NOMO-1 treated with dmso at 0.1 percent for 144 hours (cell line): ENCODE measurements at regions not wholly inside any gene's neighbourhood (a gene's known extent, or its start where the extent isn't known, plus 50 kb on each side); places are given as distances from the start of the nearest gene placed in this dataset.

Experiments used
- DNase-seq: peaks from one replicate; lab custom pipeline; 2025; ENCODE audit not compliant: unreplicated experiment; lab: John Stamatoyannopoulos, UW

DNA sequence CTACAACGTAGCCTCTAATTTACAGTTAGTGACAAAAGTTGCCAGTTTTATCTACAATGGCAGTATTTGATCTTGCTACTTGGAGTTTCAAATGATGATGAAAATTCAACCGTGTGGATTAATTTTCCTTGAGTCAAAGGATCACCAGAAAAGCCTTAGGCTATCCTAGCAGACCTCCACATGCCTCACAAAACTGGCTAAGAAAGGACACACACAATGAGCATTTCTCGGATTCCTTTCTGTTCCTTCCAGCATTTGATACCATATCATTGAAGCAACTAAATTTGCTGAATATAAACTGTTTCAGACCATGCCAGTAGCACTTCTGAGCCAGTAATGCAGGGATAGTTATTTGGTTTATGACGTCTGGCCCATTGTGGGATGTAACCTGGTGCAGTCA is 587.4 kb upstream of the MDFIC2 start:
- no peak for DNase-seq

DNA sequence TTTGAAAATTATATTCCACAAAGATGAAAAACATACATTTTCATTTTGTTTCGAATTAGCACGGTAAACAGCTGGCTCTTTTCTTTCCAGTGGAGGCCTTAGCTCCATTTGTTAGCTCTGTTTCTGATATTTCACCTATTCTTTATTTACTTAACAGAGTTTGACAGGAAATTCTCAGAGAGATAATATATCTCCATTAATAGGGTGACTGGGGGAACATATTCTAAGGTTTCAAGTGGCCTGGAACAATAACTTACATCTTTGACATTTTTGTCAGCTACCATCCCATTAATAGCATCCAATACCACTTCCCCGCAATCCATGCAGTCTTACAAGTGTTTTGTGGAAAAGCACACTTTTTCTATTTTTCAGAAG is 577.6 kb upstream of the MDFIC2 start:
- no peak for DNase-seq

DNA sequence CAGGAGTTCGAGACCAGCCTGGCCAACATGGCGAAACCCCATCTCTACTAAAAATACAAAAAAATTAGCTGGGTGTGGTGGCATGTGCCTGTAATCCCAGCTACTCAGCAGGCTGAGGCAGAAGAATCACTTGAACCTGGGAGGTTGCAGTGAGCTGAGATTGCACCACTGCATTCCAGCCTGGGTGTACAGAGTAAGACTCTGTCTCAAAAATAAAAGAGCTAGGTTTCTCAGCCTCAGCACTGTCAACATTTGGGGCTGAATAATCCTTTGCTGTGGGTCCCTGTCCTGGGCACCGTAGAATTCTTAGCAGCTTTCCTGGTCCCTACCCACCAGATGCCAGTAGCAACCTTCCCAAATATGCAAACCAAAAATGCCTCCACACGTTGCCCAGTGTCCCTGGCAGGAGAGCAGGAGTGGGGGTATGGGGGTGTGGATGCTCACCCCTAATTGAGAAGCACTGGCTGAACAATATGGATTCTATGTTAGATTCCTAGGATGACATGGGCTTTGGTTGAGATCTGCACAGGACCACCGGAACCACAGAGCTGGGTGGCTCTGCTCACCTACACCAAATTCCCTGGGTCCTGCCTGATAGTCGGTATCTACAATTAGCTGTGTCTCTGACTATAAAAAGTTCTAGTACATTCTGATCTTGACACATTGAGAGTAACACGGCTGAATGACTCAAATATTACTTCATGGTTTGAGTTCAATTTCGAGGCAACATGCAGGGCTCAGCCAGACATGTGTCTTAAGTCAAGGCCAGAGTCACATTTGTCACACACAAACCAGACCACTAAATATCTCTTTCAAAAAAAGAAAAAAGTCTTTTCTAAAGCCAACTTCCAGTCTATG is 577.0 kb upstream of the MDFIC2 start:
- DNase-seq, result no peak

DNA sequence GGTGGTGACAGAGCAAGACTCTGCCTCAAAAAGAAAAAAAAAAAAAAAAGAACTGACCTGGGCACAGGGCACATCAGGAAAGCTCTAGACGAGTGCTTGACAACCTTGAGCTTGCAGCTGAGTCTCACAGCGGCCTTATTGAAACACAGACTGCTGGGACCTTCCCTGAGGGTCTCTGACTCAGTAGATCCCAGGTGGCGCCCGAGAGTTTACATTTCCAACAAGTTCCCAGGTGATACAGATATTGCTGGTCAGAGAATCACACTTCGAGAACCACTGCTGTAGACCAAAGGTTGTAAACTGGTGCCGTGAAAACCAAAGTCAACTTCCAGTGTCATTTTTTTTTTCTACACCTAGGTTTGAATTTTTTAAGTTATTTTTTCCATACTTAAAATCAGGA is 573.2 kb upstream of the MDFIC2 start:
- DNase-seq, result no peak

DNA sequence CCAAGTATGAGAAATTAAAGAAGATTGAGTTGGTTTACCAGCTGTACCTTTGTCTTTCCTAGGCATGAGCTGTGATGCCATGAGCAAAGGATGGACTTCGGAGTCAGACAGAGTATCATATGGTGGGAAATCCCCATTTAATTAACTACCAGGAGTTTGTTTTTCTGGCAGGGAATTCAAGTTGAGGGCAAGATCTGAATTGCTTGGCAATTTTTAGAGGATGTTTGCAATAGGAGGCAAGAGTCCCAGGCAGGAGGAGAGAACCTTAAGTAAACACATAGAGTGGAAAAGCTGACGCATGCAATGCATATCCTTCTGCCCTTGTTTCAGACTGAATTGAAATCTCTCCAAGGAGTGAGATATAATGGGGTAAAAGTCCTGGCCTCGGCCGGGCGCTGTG is 569.7 kb upstream of the MDFIC2 start:
- no peak for DNase-seq

DNA sequence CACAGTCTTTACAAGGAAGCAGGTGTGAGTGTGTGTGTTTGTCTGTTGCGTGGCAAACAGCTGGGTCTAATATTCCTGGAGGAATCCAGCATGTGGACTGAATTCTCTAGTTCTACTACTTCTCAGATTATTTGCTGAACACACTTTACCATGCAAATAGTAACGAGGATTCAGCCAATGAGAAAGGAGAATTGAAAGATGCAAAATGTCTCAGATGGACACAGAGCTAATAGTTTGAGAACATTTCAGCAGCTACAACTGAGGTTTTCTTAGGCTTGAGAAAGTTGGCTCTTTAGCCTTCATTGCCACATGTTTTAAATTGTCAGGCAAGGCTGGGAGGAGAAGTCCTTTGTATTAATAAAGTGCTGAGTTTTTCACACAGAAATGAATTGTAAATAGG is 568.0 kb upstream of the MDFIC2 start:
- no peak for DNase-seq

DNA sequence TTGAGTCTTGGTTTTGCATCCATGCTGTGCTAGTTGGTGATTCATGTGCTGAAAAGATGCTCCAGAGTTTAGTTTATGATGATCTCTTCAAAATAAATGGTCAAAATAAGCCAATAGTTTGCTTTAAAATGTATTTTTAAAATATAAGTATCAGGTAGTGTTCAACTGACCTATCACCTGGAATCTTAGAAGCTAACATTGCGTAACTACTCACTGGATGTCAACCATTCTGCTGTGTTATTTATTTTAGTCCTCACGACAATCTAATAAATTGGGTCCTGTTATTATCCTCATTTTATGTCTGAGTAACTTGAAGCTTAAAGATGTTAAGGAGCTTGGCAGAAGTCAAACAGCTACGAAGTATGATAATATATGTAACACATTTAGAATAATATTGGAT is 563.7 kb upstream of the MDFIC2 start:
- DNase-seq, result no peak

DNA sequence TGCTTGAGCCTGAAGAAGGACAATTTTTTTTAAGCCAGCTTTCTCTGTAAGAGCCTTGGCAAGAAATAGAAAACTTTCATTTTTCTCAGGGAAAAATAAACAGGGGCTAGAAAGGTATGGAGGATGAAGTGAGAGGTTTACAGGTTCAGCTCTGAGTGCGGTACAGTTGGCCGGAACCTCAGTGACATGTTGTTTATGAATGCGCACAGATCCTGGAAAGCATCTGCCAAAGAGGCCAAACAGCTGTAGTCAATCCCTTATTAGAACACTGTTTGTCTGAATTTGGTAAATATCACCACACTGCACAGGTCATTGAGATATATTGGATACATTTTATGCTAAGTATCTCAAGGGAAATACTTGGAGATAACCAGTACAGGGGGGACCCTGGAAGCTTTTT is 561.8 kb upstream of the MDFIC2 start:
- no peak for DNase-seq

DNA sequence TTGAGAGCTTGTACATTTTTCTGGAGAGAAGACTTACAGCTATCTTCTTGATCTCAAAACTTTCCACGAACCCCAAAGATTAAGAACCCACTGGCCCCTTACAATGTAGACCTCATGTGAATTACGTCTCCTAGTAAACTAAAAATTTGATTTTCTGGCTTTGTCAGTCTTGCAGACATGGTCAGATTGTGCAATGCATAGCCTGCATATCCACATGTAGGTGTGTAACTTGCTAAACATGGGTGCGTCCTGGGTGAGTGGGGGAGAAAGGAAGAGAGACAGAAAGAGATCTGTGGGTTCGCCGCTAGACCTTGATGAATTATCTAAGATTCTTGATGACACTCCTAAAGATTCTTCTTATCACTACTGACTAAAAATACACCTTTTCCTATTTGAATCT is 561.2 kb upstream of the MDFIC2 start:
- no peak for DNase-seq

DNA sequence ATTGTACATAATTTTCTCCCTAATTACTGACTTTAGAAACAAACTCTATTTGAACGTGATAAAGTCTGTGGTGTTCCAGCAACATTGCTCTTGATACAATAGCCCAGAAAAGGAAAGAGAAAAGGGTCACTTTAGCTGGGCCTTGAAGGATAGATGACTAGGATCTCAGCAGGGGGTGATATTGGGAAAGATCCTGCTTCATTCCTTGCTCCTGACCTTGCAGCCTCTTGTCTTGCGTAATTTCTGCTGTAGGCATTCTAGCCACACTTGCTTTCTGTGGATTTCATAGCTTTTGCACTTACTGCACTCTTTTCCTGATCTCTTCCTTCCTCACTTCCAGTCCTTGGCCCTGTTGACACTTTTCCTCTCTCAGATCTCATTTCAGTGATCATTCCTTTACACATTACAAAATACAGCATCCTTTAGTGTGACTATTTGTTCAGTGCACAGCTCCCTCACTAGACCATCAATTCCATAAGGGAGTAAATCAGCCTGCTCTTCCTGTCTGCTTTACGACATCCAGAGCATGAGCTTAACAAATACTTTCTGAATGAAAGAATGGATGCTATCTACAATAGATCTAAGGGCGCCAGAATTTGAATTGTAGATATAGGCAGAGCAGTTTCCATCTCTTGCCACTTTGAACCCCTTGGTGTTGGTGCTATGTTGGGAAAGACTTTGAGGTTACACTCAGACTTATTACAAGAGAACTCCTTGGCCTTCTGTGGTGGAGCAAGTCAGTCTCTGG is 559.6 kb upstream of the MDFIC2 start:
- DNase-seq, result no peak

DNA sequence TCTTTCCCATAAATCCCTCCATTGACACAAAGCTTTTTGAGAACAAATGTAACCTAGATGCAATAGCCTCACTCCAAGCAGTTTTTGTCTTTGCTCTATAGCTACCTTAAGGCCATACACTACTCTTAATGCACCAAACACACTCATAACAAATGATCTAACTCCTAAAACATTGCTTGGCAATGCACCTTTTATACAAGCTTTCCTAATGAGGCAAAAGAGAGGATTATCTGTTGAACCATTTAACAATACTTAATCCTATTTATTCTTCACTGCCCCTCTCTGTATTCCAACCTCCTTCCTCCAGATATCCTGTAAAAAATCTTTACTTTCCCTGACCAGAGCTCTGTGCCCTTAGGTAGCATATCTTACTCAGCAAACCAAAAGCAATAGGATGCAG is 558.1 kb upstream of the MDFIC2 start:
- no peak for DNase-seq

DNA sequence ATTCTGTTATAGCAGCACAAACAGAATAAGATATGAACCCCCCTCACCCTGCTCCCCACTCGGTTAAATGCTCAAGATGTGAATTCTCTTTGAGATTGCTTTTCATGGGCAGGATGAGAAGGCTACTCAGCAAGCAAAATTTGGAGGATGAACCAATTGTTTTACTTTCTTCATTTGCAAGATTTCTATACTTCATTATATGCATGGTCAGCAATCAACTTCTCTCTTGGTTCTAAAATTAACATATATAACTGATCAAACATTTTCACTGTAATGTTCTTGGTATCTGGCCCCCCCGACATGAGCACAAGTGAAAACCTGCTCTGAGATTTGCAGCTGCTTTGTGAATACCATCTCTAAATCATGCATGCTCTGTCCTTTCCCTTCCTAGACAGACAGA is 556.1 kb upstream of the MDFIC2 start:
- DNase-seq, result no peak

DNA sequence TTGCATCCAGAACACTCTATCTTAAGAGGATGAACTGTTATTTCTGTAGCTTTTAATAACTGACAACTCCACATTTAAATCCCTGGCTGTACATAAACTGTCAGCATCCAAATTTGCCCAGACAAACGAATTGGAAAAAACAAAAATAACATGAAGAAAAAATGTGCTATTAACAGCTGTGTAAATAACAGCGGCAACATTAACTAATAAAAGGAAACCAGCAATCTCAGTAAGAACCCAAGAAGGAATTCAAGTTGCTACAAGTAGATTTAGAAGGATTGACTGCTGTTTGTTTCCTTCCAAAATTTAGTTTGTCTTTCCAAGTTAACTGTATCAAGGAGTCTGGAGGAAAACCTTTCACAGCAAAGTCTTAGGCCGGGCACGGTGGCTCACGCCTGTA is 550.6 kb upstream of the MDFIC2 start:
- no peak for DNase-seq

DNA sequence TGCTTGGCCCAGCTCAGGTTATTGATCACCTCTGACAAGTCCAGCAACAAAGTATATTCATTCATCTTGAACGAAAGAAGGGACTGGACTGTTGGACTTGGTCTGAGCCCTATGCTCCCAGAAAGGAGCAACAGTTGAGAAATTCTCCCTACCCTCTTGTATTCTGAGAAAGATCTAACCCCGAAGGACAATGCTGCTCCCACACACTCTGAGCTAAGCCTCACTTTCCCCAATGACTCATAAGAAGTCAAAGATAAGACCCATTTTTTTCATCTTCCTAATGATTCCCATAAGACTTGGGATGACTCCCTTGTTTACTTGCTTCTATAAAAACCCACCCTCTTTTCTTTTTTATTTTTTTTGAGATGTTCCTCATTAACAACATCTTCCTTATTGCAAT is 549.4 kb upstream of the MDFIC2 start:
- DNase-seq, result no peak

DNA sequence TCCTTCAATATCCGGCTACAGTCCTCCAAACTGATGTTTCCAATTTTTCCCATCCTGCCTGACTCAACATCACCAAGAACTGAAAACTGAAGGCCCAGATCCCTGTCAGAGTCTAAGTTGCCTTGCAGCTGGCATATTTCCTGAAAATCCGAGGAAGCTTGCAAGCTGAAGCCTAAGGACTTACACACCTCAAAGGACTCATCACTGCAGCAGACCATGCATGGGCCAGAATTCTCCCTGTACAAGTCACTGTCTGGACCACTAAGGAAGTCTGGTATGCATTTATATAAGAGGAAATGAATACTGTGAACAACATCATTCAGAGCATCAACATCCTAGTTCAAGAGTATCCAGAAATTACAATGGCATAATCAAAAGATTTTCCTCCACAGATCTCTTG is 548.8 kb upstream of the MDFIC2 start:
- no peak for DNase-seq

DNA sequence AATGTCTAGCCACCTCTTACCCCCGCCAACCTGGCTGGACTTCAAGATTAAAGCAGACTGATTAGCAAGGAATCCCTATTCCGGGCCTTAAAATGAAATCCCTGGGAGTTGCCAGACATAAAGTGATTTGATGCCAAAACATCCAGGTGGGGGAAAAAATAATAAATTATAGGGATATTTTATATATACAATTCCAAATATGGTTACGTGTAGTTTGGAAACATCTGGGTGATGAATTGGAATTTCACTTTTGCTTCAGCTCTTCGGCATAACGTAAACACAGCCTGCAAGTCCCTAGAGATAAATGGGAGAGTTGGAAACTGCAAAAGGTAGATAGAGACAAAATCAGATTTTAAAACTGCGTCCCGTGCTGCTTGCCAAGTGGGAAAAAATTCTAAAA is 545.5 kb upstream of the MDFIC2 start:
- DNase-seq, result no peak

DNA sequence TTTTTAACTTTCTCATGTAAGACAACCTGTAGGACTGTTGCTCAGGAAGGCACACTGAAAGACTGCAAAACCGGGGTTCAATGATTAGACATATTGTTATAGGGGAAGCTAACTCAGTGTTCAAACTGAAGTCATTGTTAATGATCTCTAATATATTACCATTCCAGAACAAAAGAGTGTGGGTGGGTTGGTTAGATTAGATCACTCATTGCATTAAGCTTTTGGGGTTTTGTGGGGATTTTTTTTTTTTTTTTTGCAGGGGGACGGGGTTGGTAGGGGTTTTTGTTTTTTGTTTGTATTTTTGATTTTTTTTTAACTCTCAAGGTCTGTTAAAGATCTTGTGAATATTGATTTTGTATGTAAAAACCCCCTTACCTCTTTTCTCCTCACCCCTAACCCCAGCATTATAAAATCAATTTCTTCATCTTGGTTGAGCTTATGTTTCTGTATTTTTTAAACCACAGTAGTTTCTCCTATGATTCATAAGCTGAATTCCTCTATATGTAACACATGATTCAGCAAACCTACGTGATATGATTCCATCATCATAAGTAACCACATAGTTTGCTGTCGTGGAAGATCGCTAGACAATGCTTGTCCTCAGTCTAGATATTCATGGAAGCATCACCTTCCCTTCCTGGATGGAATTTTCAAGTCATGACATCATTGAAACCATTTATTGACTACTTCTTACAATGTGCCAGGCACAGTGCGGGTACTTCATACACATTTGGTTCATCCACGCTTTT is 544.1 kb upstream of the MDFIC2 start:
- DNase-seq, result no peak

DNA sequence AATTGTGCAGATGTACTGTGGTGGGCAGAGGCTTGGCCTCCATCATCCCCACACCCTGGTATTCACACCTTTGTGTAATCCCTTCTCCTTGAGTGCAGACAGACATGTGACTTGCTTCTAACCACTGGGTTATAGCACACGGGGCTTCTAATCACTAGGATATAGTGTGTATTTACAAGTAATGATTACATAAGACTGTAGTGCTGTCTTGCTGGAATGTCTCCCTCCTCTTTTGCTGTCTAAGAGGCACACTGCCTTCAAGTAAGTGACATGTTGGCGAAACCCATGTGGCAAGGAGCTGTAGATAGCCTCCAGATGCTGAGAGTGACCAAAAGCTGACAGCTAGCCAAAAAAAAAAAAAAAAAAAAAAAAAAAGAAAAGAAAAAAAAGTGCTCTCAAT is 542.7 kb upstream of the MDFIC2 start:
- DNase-seq, result no peak

DNA sequence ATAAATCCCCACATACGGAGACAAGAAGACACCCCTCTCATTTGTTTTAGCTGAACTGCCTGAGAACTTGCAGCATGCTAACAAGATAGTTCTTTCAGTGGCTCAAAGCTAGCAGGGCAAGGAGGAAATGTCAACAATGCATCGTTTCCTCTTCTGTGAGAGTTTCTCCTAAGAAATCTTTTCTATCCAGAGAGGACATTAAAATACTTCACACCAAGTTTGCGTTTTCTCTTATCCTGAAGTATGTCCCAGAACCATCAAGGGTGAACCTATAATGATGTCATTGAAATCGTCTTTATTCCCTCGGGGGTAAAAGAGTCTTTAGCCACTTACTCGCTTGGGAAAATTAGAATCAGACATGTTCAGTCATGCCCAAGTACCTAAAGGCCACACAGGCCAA is 541.7 kb upstream of the MDFIC2 start:
- DNase-seq, result no peak

DNA sequence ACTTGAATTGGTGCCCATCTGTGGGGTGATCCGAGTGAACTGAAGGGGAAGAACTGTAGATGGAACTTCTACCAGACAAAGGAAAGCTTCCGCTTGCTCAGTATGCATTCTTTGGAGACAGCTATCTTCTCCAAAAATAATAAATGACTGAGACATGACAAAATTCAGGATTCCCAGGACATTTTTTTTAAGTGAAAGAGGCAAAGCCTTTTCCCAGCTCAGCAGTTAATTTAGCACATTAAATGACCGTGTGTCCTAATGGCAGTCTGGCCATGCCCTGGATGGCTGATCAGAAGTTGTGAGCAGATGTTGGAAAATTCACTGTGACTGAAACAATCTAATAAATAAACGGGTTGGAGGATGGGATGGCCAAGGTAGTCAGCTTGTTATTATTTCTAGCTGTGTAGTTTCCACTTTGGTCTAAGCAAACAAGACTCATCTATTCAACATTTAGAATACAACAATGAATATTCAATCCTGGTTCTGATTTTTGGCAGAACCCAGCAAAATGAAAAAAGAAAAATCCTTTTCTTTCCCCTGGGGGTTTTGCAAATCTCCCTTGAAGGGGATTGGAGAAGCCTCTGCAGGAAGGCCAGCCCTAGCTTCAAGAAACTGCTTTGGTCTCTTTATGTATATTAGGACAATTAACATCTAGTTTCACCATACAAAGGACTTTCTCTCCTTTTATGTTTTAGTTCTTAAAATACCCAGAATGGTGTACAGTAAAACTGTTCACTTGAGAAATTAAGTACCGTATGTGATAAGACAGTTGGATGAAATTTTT is 540.9 kb upstream of the MDFIC2 start:
- DNase-seq, result no peak
